Fibroblast of villous mesenchyme (primary cell): ENCODE measurements at regions not wholly inside any gene's neighbourhood (a gene's known extent, or its start where the extent isn't known, plus 50 kb on each side); places are given as distances from the start of the nearest gene placed in this dataset.

ENCODE experiments used
- DNase-seq: peaks from one replicate; pipeline ENCODE4 v3.0.0-alpha.2; 2010; ENCODE audit warnings: low read depth
- H3K4me3 ChIP-seq: 2 replicates; pipeline ENCODE4 v1.5.1; 2011; ENCODE audit warnings: low read depth, mild to moderate bottlenecking, low read length
- CTCF ChIP-seq: IDR thresholded peaks from 2 replicates; pipeline ENCODE4 v1.5.1; 2012; ENCODE audit warnings: low read depth, mild to moderate bottlenecking, low read length; ENCODE audit not compliant: insufficient read depth

- DNase-seq: no peak
- H3K4me3 ChIP-seq: no peak overlapping the region
- no peak for TF ChIP-seq CTCF
Observed at GRCh38 chr14:34064349-34064748, 113.5 kb upstream of the EGLN3 start.

- DNase-seq: no peak
- H3K4me3 ChIP-seq: no peak overlapping the region
- TF ChIP-seq CTCF: no peak
Observed at GRCh38 chr14:34063470-34064164, 112.7 kb upstream of the EGLN3 start.

- no peak for DNase-seq
- H3K4me3 ChIP-seq: no peak overlapping the region
- TF ChIP-seq CTCF: no peak
Observed at GRCh38 chr14:34063042-34063441, 112.2 kb upstream of the EGLN3 start.

- H3K4me3 ChIP-seq: no peak overlapping the region
- TF ChIP-seq CTCF: no peak
- no peak for DNase-seq
Observed at GRCh38 chr14:34062353-34062973, 111.6 kb upstream of the EGLN3 start.

GRCh38 chr14:34060651-34060999 is 109.8 kb upstream of the EGLN3 start:
- peak overlapping the region; percentile 65 for H3K4me3 ChIP-seq
- no peak for DNase-seq
- TF ChIP-seq CTCF: no peak

GRCh38 chr14:34059925-34060650 is 109.2 kb upstream of the EGLN3 start:
- TF ChIP-seq CTCF: peak; percentile 28
- H3K4me3 ChIP-seq: peak overlapping the region; percentile 65
- DNase-seq: peak; percentile 65
